ENCODE measurements at regions not wholly inside any gene's neighbourhood (a gene's known extent, or its start where the extent isn't known, plus 50 kb on each side); places are given as distances from the start of the nearest gene placed in this dataset.

DNA sequence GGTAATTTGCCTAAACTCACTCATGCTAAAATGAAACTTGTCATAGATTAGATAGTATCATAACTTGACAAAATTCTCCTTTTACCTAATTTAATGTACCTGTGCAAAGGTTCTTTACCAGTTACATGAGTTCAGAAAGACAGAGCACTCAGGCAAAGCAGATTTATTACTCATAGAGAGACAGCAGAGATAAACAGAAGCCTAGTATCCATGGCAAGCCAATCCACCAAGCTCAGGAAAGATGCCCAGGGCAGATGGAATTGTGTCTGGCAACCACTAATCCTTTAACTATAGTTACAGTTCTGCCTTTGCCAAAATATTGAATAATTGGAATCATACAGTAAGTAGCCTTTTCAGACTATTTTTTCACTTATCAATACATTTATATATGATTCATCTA, 826.2 kb downstream of the TECRL start:
- H2AK5ac ChIP-seq (ENCODE audit: low read depth, low read length): no peak overlapping the region
- POLR2A ChIA-PET (ENCODE audit: unreplicated experiment): no interaction called here
- dilution Hi-C loops (cut with HindIII; ENCODE audit: low sequenced_read_pairs, unreplicated experiment): no loop called here

More for the DNA sequence above, 826.2 kb downstream of the TECRL start:
- in situ Hi-C loops (cut with MboI; ENCODE audit: low sequenced_read_pairs): no loop called here
- H3K4me1 ChIP-seq (ENCODE audit: control insufficient read depth, insufficient read depth, low read length): no peaks in the 10 kb centered on the region
- H3K18ac ChIP-seq (ENCODE audit: low read depth, low read length): no peak overlapping the region
- no peaks in the 10 kb centered on the region for H3K9me1 ChIP-seq (ENCODE audit: insufficient read depth, low read length)
- no peak overlapping the region for H2BK5ac ChIP-seq (ENCODE audit: low read depth, low read length, poor library complexity, severe bottlenecking)
- no peak overlapping the region for H3K4ac ChIP-seq (ENCODE audit: low read depth, low read length)
- H3K36me3 ChIP-seq (ENCODE audit: control insufficient read depth, insufficient read depth, low read length): no peaks in the 10 kb centered on the region
- no peak overlapping the region for H2BK15ac ChIP-seq (ENCODE audit: low read depth, low read length)
- no peak overlapping the region for H3K27ac ChIP-seq (ENCODE audit: insufficient read depth, low read length)
- H2AFZ ChIP-seq (replicated peaks; ENCODE audit: low read length, poor library complexity): no peak overlapping the region
- no peaks in the 10 kb centered on the region for H4K20me1 ChIP-seq (ENCODE audit: insufficient read depth, low read length)
- TF ChIP-seq, protein P1, sequence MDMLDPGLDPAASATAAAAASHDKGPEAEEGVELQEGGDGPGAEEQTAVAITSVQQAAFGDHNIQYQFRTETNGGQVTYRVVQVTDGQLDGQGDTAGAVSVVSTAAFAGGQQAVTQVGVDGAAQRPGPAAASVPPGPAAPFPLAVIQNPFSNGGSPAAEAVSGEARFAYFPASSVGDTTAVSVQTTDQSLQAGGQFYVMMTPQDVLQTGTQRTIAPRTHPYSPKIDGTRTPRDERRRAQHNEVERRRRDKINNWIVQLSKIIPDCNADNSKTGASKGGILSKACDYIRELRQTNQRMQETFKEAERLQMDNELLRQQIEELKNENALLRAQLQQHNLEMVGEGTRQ (IDR thresholded peaks at IDR 0.05; ENCODE audit: low read depth, low read length): no peak
- no peak for TF ChIP-seq MXI1 (IDR thresholded peaks at IDR 0.05; ENCODE audit: borderline replicate concordance, low read depth, low read length)
- no peak for TF ChIP-seq CEBPB (IDR thresholded peaks at IDR 0.05; ENCODE audit: low read depth, low read length)
- TF ChIP-seq, protein P2, sequence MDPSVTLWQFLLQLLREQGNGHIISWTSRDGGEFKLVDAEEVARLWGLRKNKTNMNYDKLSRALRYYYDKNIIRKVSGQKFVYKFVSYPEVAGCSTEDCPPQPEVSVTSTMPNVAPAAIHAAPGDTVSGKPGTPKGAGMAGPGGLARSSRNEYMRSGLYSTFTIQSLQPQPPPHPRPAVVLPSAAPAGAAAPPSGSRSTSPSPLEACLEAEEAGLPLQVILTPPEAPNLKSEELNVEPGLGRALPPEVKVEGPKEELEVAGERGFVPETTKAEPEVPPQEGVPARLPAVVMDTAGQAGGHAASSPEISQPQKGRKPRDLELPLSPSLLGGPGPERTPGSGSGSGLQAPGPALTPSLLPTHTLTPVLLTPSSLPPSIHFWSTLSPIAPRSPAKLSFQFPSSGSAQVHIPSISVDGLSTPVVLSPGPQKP (IDR thresholded peaks at IDR 0.05; ENCODE audit: borderline replicate concordance, low read depth, low read length): no peak
- no peak for TF ChIP-seq BHLHE40 (IDR thresholded peaks at IDR 0.05; ENCODE audit: low read depth, low read length)
- TF ChIP-seq MAFK (IDR thresholded peaks at IDR 0.05; ENCODE audit: low read depth, low read length): no peak
- no peak for TF ChIP-seq RCOR1 (IDR thresholded peaks at IDR 0.05; ENCODE audit: insufficient replicate concordance, low read length)
- no peak for TF ChIP-seq CHD1 (IDR thresholded peaks at IDR 0.05; ENCODE audit: low read depth, low read length)
- no peak overlapping the region for H4K91ac ChIP-seq (ENCODE audit: insufficient read depth, low read depth, low read length)
- no peaks in the 10 kb centered on the region for H3K79me1 ChIP-seq (ENCODE audit: low read depth in 1 of 2, low read length in 2 of 2)
- H3K27me3 ChIP-seq (ENCODE audit: control insufficient read depth, insufficient read depth, low read length): no peaks in the 10 kb centered on the region
- DNase-seq (no peak), ATAC-seq (ENCODE audit: low read depth) (no peak)
- no peak overlapping the region for H3K4me3 ChIP-seq (ENCODE audit: insufficient read depth, low read depth, low read length)
- intact Hi-C loops (cut with micrococcal nuclease): no loop called here
- CTCF ChIA-PET: no interaction called here
- H3K14ac ChIP-seq (replicated peaks; ENCODE audit: low read depth, low read length): no peak overlapping the region
- H2BK20ac ChIP-seq (ENCODE audit: low read depth, low read length): no peak overlapping the region
- no peak overlapping the region for H3K9ac ChIP-seq (ENCODE audit: low read depth, low read length)
- no peak overlapping the region for H4K5ac ChIP-seq (ENCODE audit: low read depth, low read length)
- H2AK9ac ChIP-seq (replicated peaks; ENCODE audit: low read depth, low read length, poor library complexity): no peak overlapping the region
- H3K4me2 ChIP-seq (ENCODE audit: low read depth, low read length): no peak overlapping the region
- no TSS peak for BruUV-seq (replicated peaks)
- no peak overlapping the region for H2BK120ac ChIP-seq (ENCODE audit: low read depth, low read length)
- peaks cover 11% of the 10 kb centered on the region for H3K9me3 ChIP-seq (ENCODE audit: control insufficient read depth, insufficient read depth, low read length)
- H4K8ac ChIP-seq (ENCODE audit: low read depth in 2 of 2, low read length in 2 of 2): no peak overlapping the region
- H3K23ac ChIP-seq (ENCODE audit: low read depth, low read length): no peak overlapping the region
- no peak overlapping the region for H3K56ac ChIP-seq (ENCODE audit: extremely low read depth, insufficient read depth, low read length)

Measured in IMR-90 (cell line).